ENCODE measurements at regions not wholly inside any gene's neighbourhood (a gene's known extent, or its start where the extent isn't known, plus 50 kb on each side); places are given as distances from the start of the nearest gene placed in this dataset.

- TF ChIP-seq ISL1 (CRISPR knock-in tag; IDR thresholded peaks at IDR 0.05), result no peak
These were observed 52.0 kb upstream of the RANBP6 start (continued) for GRCh38 chr9:6067426-6067825.
